DOHH2 (cell line): ENCODE measurements at regions not wholly inside any gene's neighbourhood (a gene's known extent, or its start where the extent isn't known, plus 50 kb on each side); places are given as distances from the start of the nearest gene placed in this dataset.

Source experiments
- EZH2phosphoT487 ChIP-seq: fragments of 200-600 bp; sonication (generic); IDR thresholded peaks from 2 replicates; pipeline ENCODE4 v1.6.1; 2017; ENCODE audit warnings: borderline replicate concordance, mild to moderate bottlenecking, antibody characterized with exemption, low read length, moderate library complexity, mixed read lengths
- TF ChIP-seq, protein P1 (sequence below): fragments of 200-600 bp; sonication (generic); IDR thresholded peaks from one replicate; pipeline ENCODE4 v1.5.1; 2014; ENCODE audit warnings: antibody characterized with exemption, mild to moderate bottlenecking, low read depth, low read length; ENCODE audit not compliant: poor library complexity, severe bottlenecking

DNA sequence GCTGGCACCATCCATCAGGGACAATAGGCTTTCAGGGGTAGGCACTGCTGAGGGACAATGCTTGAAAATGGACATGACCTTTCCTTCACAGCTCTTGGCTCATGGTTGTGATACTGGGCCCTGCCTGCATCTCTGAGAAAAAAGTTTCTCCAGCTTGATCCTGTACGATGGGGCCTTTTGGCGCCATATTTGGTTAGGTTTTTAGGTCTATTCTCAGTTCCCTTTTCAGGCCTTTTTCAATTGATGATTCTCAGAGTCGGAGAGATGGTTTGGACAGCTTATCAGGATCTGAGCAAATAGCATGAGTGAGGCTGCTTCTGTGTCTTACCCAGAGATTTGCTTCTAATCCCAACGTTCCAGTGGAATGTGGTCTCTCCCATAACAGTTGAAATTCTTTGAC lies 141.6 kb downstream of the ZNF518B start:
- TF ChIP-seq, protein P1, sequence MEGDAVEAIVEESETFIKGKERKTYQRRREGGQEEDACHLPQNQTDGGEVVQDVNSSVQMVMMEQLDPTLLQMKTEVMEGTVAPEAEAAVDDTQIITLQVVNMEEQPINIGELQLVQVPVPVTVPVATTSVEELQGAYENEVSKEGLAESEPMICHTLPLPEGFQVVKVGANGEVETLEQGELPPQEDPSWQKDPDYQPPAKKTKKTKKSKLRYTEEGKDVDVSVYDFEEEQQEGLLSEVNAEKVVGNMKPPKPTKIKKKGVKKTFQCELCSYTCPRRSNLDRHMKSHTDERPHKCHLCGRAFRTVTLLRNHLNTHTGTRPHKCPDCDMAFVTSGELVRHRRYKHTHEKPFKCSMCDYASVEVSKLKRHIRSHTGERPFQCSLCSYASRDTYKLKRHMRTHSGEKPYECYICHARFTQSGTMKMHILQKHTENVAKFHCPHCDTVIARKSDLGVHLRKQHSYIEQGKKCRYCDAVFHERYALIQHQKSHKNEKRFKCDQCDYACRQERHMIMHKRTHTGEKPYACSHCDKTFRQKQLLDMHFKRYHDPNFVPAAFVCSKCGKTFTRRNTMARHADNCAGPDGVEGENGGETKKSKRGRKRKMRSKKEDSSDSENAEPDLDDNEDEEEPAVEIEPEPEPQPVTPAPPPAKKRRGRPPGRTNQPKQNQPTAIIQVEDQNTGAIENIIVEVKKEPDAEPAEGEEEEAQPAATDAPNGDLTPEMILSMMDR: no peak
- TF ChIP-seq EZH2phosphoT487: no peak
